Adrenal gland (tissue), 9 donors: ENCODE measurements at regions not wholly inside any gene's neighbourhood (a gene's known extent, or its start where the extent isn't known, plus 50 kb on each side); places are given as distances from the start of the nearest gene placed in this dataset.
A peak's percentile ranks its signal among the peaks of the same experiment; 100 is the strongest.

Experiments
- DNase-seq, 7 donors: peaks; one replicate each; pipeline ENCODE4 v3.0.0-alpha.2; 2019 to 2020
- H3K27ac ChIP-seq, 5 donors: fragments of 200-600 bp; sonication (generic) in 4 of 5; 1 replicate in 3 of 5; 2 replicates in 2 of 5; pipeline versions ENCODE4 v1.5.1 to v1.8.0; 2016 to 2020; ENCODE audit warnings: mild to moderate bottlenecking in 1 of 5
- H3K27me3 ChIP-seq: fragments of 200-600 bp; 2 replicates; pipeline ENCODE4 v1.8.0; 2021
- H3K36me3 ChIP-seq, 2 donors: fragments of 200-600 bp; replicated peaks in 1 of 2; 1 replicate in 1 of 2; 2 replicates in 1 of 2; pipeline versions ENCODE4 v1.5.1 to v1.8.0; 2018 to 2022
- H3K4me1 ChIP-seq, 2 donors: fragments of 200-600 bp; replicated peaks in 1 of 2; 1 replicate in 1 of 2; 2 replicates in 1 of 2; pipeline versions ENCODE4 v1.5.1 to v1.8.0; 2018 to 2021
- H3K4me3 ChIP-seq, 4 donors: fragments of 200-600 bp; sonication (generic) in 3 of 4; one replicate each; pipeline ENCODE4 v1.5.1; 2016 to 2018
- H3K9me3 ChIP-seq, 3 donors: fragments of 200-600 bp; sonication (generic) in 1 of 3; replicated peaks in 1 of 3; 1 replicate in 2 of 3; 2 replicates in 1 of 3; pipeline versions ENCODE4 v1.5.1 to v1.8.0; 2016 to 2021
- CTCF ChIP-seq, 6 experiments: fragments of 450-650 bp in 4 of 6; fragments of 200-600 bp in 2 of 6; sonication (generic) in 1 of 6; IDR thresholded peaks; 1 replicate in 5 of 6; 2 replicates in 1 of 6; pipeline versions ENCODE4 v1.5.1 to v1.8.0; 2016 to 2021; ENCODE audit warnings: antibody characterized with exemption in 6 of 6, mild to moderate bottlenecking in 2 of 6, moderate library complexity in 1 of 6
- POLR2A ChIP-seq, 2 donors: fragments of 450-650 bp; IDR thresholded peaks; one replicate each; pipeline ENCODE4 v1.6.1; 2017; ENCODE audit warnings: antibody characterized with exemption in 2 of 2, mild to moderate bottlenecking in 2 of 2, moderate library complexity in 1 of 2
- WGBS, 4 donors: extraction: QIAGEN DNeasy Blood & Tissue Kit in 2 of 4; methylation state at CpG; one replicate each; pipeline versions ENCODE4 v1.1.5 to v1.1.7; 2013 to 2017; 5-methylcytosine and 5-hydroxymethylcytosine counted together
- intact Hi-C, 2 donors: fragments of 100-400 bp; cut with DNase I; formaldehyde crosslinking; loops; one replicate each; pipeline versions ENCODE4 v1.14.1 to v1.15.0; 2022 to 2023
- donor health status: healthy with polysubstance abuse.
- donor health status: Bipolar disorder and iron deficiency.
- donor health status: DM: yes; HTN: yes; CAD: no.
- donor health status: DM: no; HTN: no; CAD: no.
- donor health status: DM: no; HTN: no; CAD: no.

- Histone ChIP-seq H3K4me1 (peaks cover 0 to 11% of the 10 kb centered on the region in 2 donors), H3K27me3 (no peaks in the 10 kb centered on the region), H3K9me3 (no peaks in the 10 kb centered on the region), H3K27ac (peak overlapping the region in 2 of 5 donors; percentile 66 to 80), H3K36me3 (no peaks in the 10 kb centered on the region), H3K4me3 (no peak overlapping the region)
- peak in 5 of 7 donors; percentile 29 to 66 (median 41) for DNase-seq
- intact Hi-C loops, result no loop called here
- TF ChIP-seq CTCF (IDR thresholded peaks at IDR 0.05), result no peak
- TF ChIP-seq POLR2A (IDR thresholded peaks at IDR 0.05), result no peak
- WGBS, 4 donors, result 41 to 51% (median 49%) methylated on average over 3 of the region's 3 CpGs
These were observed 125.1 kb downstream of the ETS2 start for GRCh38 chr21:38930853-38931252.

- Histone ChIP-seq H3K4me3 (no peak overlapping the region), H3K36me3 (no peaks in the 10 kb centered on the region), H3K4me1 (peaks cover 6 to 19% of the 10 kb centered on the region in 2 donors), H3K9me3 (no peaks in the 10 kb centered on the region), H3K27me3 (no peaks in the 10 kb centered on the region), H3K27ac (peak overlapping the region in 2 of 5 donors; percentile 66 to 80)
- TF ChIP-seq CTCF (IDR thresholded peaks at IDR 0.05) (no peak), POLR2A (IDR thresholded peaks at IDR 0.05) (no peak)
- WGBS, 4 donors, result 75 to 89% (median 84%) methylated on average over 2 of the region's 2 CpGs
- intact Hi-C loops, result no loop called here
- no peak for DNase-seq
These were observed 124.3 kb downstream of the ETS2 start for GRCh38 chr21:38930066-38930465.

DNA sequence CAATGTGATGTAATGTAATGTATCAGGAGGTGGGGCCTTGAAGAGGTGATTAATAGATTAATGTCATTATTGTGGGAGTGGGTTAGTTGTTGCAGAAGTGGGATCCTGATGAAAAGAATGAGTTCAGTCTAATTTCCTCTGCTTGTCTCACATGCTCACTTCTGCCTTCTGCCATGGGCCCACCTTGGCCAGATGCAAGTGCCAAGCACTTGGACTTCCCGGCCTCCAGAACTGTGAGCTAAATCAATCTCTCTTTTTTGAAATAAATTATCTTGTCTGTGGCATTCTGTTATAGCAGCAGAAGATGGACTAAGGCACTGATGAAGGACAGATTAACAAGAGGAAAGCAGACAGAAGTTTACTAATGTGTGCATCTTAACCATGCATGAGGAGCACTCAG lies 123.9 kb downstream of the ETS2 start:
- H3K4me3 ChIP-seq, result no peak overlapping the region
- H3K27ac ChIP-seq, result no peak overlapping the region
- no peaks in the 10 kb centered on the region for H3K36me3 ChIP-seq
- peaks cover 6 to 19% of the 10 kb centered on the region in 2 donors for H3K4me1 ChIP-seq
- TF ChIP-seq POLR2A (IDR thresholded peaks at IDR 0.05), result no peak
- no peak for TF ChIP-seq CTCF (IDR thresholded peaks at IDR 0.05)
- no peaks in the 10 kb centered on the region for H3K27me3 ChIP-seq
- no peaks in the 10 kb centered on the region for H3K9me3 ChIP-seq
- no peak for DNase-seq
- intact Hi-C loops, result no loop called here
- WGBS, 4 donors, result 89 to 94% (median 93%) methylated on average over 1 of the region's 1 CpG

GRCh38 chr21:38929142-38929541 lies 123.4 kb downstream of the ETS2 start:
- Histone ChIP-seq H3K27ac (no peak overlapping the region), H3K36me3 (no peaks in the 10 kb centered on the region), H3K4me1 (peaks cover 6 to 19% of the 10 kb centered on the region in 2 donors), H3K27me3 (no peaks in the 10 kb centered on the region), H3K4me3 (no peak overlapping the region), H3K9me3 (no peaks in the 10 kb centered on the region)
- intact Hi-C loops, result no loop called here
- TF ChIP-seq POLR2A (IDR thresholded peaks at IDR 0.05) (no peak), CTCF (IDR thresholded peaks at IDR 0.05) (no peak)
- no peak for DNase-seq
- WGBS, 4 donors, result 88 to 100% (median 94%) methylated on average over 1 of the region's 1 CpG
